DND-41 (cell line): ENCODE measurements at regions not wholly inside any gene's neighbourhood (a gene's known extent, or its start where the extent isn't known, plus 50 kb on each side); places are given as distances from the start of the nearest gene placed in this dataset.

Experiments used
- EZH2 ChIP-seq: IDR thresholded peaks from 3 replicates; pipeline ENCODE4 v1.6.1; 2012; ENCODE audit warnings: borderline replicate concordance, low read depth, mild to moderate bottlenecking, moderate library complexity, low read length, inconsistent platforms; ENCODE audit not compliant: severe bottlenecking
- TF ChIP-seq, protein P1 (sequence below): IDR thresholded peaks from 2 replicates; pipeline ENCODE4 v1.5.1; 2012; ENCODE audit warnings: borderline replicate concordance, low read length, moderate library complexity, mild to moderate bottlenecking; ENCODE audit not compliant: poor library complexity, severe bottlenecking; ENCODE audit errors: extremely low read depth

DNA sequence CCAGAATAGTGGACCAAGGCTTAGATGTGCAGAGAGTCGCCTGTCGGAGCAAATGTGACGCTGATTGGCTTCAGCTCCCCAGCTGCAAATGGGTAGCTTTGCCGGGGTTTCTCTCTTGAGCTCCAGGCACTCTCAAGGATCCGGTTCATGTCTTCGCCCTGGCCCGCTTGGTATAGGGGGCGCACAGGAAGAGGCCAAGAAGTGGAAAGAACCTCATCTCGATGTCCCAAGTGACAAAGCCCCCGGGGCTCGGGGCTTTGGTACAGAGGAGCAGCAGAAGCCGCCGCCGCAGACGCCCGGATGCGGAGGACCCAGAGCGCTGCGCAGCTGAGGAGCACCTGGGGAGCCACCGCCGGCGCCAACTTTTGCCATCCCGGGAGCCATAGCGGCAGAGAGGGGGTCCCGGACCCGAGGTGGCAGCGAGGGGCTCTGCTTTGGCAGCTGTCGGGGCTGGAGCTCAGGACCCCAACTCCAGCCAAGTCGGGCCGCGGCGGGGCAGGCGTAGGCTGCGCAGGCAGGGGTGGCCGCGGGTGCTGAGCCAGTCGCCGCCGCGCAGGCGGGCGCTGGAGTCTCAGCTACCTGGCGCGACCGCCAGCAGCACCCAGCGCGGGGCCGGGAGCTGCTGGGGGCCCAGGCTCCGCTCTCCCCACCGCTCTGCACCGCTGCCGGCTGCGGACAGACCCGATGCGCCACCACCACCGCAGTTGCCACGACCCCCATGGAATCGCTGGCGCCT, 466.6 kb downstream of the XPNPEP1 start:
- TF ChIP-seq, protein P1, sequence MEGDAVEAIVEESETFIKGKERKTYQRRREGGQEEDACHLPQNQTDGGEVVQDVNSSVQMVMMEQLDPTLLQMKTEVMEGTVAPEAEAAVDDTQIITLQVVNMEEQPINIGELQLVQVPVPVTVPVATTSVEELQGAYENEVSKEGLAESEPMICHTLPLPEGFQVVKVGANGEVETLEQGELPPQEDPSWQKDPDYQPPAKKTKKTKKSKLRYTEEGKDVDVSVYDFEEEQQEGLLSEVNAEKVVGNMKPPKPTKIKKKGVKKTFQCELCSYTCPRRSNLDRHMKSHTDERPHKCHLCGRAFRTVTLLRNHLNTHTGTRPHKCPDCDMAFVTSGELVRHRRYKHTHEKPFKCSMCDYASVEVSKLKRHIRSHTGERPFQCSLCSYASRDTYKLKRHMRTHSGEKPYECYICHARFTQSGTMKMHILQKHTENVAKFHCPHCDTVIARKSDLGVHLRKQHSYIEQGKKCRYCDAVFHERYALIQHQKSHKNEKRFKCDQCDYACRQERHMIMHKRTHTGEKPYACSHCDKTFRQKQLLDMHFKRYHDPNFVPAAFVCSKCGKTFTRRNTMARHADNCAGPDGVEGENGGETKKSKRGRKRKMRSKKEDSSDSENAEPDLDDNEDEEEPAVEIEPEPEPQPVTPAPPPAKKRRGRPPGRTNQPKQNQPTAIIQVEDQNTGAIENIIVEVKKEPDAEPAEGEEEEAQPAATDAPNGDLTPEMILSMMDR, result no peak
- no peak for TF ChIP-seq EZH2
